H1 (cell line): ENCODE measurements at regions not wholly inside any gene's neighbourhood (a gene's known extent, or its start where the extent isn't known, plus 50 kb on each side); places are given as distances from the start of the nearest gene placed in this dataset.

Experiments
- CTCF ChIA-PET: fragments of 300-600 bp; sonication (Branson Sonifier 250); formaldehyde crosslinking; loops from one replicate; lab custom pipeline; 2021; ENCODE audit not compliant: partially characterized antibody; lab: Charles Lee
- POLR2A ChIA-PET: fragments of 300-600 bp; sonication (Branson Sonifier 250); formaldehyde crosslinking; loops from one replicate; lab custom pipeline; 2021; ENCODE audit warnings: inconsistent platforms; ENCODE audit not compliant: partially characterized antibody; lab: Charles Lee
- DNase-seq, 2 experiments: peaks; one replicate each; pipeline versions ENCODE4 v3.0.0 to v3.0.0-alpha.2; 2010 to 2022; ENCODE audit warnings: low spot score in 2 of 2, low read depth in 1 of 2, mixed read lengths in 1 of 2
- FAIRE-seq: peaks from 2 replicates; lab custom pipeline; 2011; peaks lifted over from hg19 to GRCh38; lab: Jason Lieb, UNC
- H2AFZ ChIP-seq: 2 replicates; pipeline ENCODE4 v1.8.1; 2012; ENCODE audit warnings: low read length, inconsistent platforms
- H2AK5ac ChIP-seq: 2 replicates; pipeline ENCODE4 v1.6.1; 2013; ENCODE audit warnings: low read depth, low read length
- H2BK120ac ChIP-seq: replicated peaks from 2 replicates; pipeline ENCODE3; 2013; ENCODE audit warnings: low read depth, low read length, inconsistent platforms
- H2BK12ac ChIP-seq: 2 replicates; pipeline ENCODE4 v1.6.1; 2013; ENCODE audit warnings: low read depth, low read length
- H2BK15ac ChIP-seq: 2 replicates; pipeline ENCODE4 v1.6.1; 2013; ENCODE audit warnings: low read length
- H2BK20ac ChIP-seq: 2 replicates; pipeline ENCODE4 v1.6.1; 2013; ENCODE audit warnings: low read length
- H2BK5ac ChIP-seq: 2 replicates; pipeline ENCODE4 v1.6.1; 2013; ENCODE audit warnings: low read depth, low read length
- H3K14ac ChIP-seq: 2 replicates; pipeline ENCODE4 v1.6.1; 2013; ENCODE audit warnings: inconsistent platforms; ENCODE audit not compliant: insufficient read length
- H3K18ac ChIP-seq: 2 replicates; pipeline ENCODE4 v1.6.1; 2013; ENCODE audit warnings: low read length; ENCODE audit errors: extremely low read depth
- H3K23ac ChIP-seq: 2 replicates; pipeline ENCODE4 v1.6.1; 2013; ENCODE audit warnings: inconsistent platforms; ENCODE audit not compliant: insufficient read length
- H3K23me2 ChIP-seq: 2 replicates; pipeline ENCODE4 v1.6.1; 2013; ENCODE audit warnings: low read depth, low read length
- H3K27ac ChIP-seq: 2 replicates; pipeline ENCODE4 v1.6.1; 2011; ENCODE audit warnings: low read depth, low read length, inconsistent platforms
- H3K27me3 ChIP-seq, 4 experiments: replicated peaks in 1 of 4; 1 replicate in 1 of 4; 2 replicates in 3 of 4; pipeline versions ENCODE4 v1.6.1 to v1.8.1; 2011 to 2013; ENCODE audit warnings: low read length in 3 of 4, mild to moderate bottlenecking in 3 of 4, inconsistent platforms in 2 of 4, mixed read lengths in 2 of 4, moderate library complexity in 1 of 4; ENCODE audit not compliant: control insufficient read depth in 3 of 4, insufficient read depth in 3 of 4; ENCODE audit errors: extremely low read depth in 1 of 4
- H3K36me3 ChIP-seq, 4 experiments: 2 replicates each; pipeline versions ENCODE4 v1.6.1 to v1.8.1; 2011 to 2013; ENCODE audit warnings: mild to moderate bottlenecking in 4 of 4, low read length in 3 of 4, moderate library complexity in 2 of 4, control low read depth in 1 of 4, inconsistent platforms in 1 of 4; ENCODE audit not compliant: insufficient read depth in 4 of 4, control insufficient read depth in 2 of 4
- H3K4ac ChIP-seq: replicated peaks from 2 replicates; pipeline ENCODE3; 2013; ENCODE audit warnings: low read length, low read depth, mixed read lengths, inconsistent platforms; ENCODE audit not compliant: insufficient read length
- H3K4me1 ChIP-seq, 4 experiments: replicated peaks in 1 of 4; 1 replicate in 1 of 4; 2 replicates in 3 of 4; pipeline versions ENCODE4 v1.6.1 to v1.8.1; 2011 to 2013; ENCODE audit warnings: low read length in 3 of 4, inconsistent platforms in 2 of 4, mixed read lengths in 1 of 4; ENCODE audit not compliant: insufficient read depth in 4 of 4, control insufficient read depth in 3 of 4
- H3K4me2 ChIP-seq, 2 experiments: 2 replicates each; pipeline versions ENCODE4 v1.6.1 to v1.8.1; 2011 to 2013; ENCODE audit warnings: low read depth in 2 of 2, low read length in 2 of 2, control low read depth in 1 of 2, inconsistent platforms in 1 of 2, mild to moderate bottlenecking in 1 of 2; ENCODE audit not compliant: insufficient read depth in 1 of 2
- H3K4me3 ChIP-seq, 4 experiments: fragments of 200-600, 300-600 bp in 1 of 4; sonication (generic), shearing (Covaris generic), sonication (Bioruptor Twin) in 1 of 4; 2 replicates each; pipeline versions ENCODE4 v1.5.1 to v1.8.1; 2011 to 2016; ENCODE audit warnings: low read length in 4 of 4, low read depth in 3 of 4, control low read depth in 2 of 4, inconsistent platforms in 2 of 4, mild to moderate bottlenecking in 2 of 4, mixed read lengths in 1 of 4, moderate library complexity in 1 of 4; ENCODE audit not compliant: insufficient read depth in 2 of 4; ENCODE audit errors: extremely low read depth in 1 of 4
- H3K56ac ChIP-seq: replicated peaks from 2 replicates; pipeline ENCODE3; 2013; ENCODE audit warnings: low read depth, mild to moderate bottlenecking, mixed read lengths, low read length, inconsistent platforms; ENCODE audit not compliant: insufficient read length
- H3K79me1 ChIP-seq: 2 replicates; pipeline ENCODE4 v1.6.1; 2013; ENCODE audit warnings: low read depth, low read length, control low read depth
- H3K79me2 ChIP-seq, 2 experiments: 2 replicates each; pipeline versions ENCODE4 v1.6.1 to v1.8.1; 2012 to 2013; ENCODE audit warnings: low read length in 2 of 2, mild to moderate bottlenecking in 2 of 2, inconsistent platforms in 1 of 2; ENCODE audit not compliant: insufficient read depth in 2 of 2, control insufficient read depth in 1 of 2
- H3K9ac ChIP-seq, 4 experiments: replicated peaks in 1 of 4; 1 replicate in 1 of 4; 2 replicates in 3 of 4; pipeline versions ENCODE4 v1.6.1 to v1.8.1; 2011 to 2013; ENCODE audit warnings: low read depth in 3 of 4, low read length in 3 of 4, control low read depth in 2 of 4, mild to moderate bottlenecking in 2 of 4, moderate library complexity in 2 of 4, inconsistent platforms in 1 of 4; ENCODE audit errors: extremely low read depth in 1 of 4
- H3K9me3 ChIP-seq, 2 experiments: 2 replicates each; pipeline versions ENCODE4 v1.6.1 to v1.8.1; 2012 to 2013; ENCODE audit warnings: mild to moderate bottlenecking in 2 of 2, moderate library complexity in 2 of 2, control low read depth in 1 of 2, inconsistent platforms in 1 of 2, low read depth in 1 of 2, low read length in 1 of 2, mixed read lengths in 1 of 2; ENCODE audit not compliant: insufficient read depth in 2 of 2
- H4K20me1 ChIP-seq, 2 experiments: replicated peaks in 1 of 2; 2 replicates each; pipeline versions ENCODE3 to v1.8.1; 2011 to 2013; ENCODE audit warnings: inconsistent platforms in 2 of 2, low read length in 2 of 2, mild to moderate bottlenecking in 1 of 2; ENCODE audit not compliant: insufficient read depth in 2 of 2, control insufficient read depth in 1 of 2
- H4K5ac ChIP-seq: 2 replicates; pipeline ENCODE4 v1.6.1; 2013; ENCODE audit warnings: low read length, low read depth, mixed read lengths, inconsistent platforms; ENCODE audit not compliant: insufficient read length
- H4K8ac ChIP-seq: 2 replicates; pipeline ENCODE4 v1.8.0; 2013; ENCODE audit warnings: mild to moderate bottlenecking, moderate library complexity, low read length, inconsistent platforms; ENCODE audit not compliant: insufficient read depth; ENCODE audit errors: extremely low read depth
- H4K91ac ChIP-seq: replicated peaks from 2 replicates; pipeline ENCODE3; 2013; ENCODE audit warnings: low read length, mixed read lengths, inconsistent platforms; ENCODE audit not compliant: insufficient read length
- TEAD4 ChIP-seq: IDR thresholded peaks from 2 replicates; pipeline ENCODE4 v1.6.1; 2012; ENCODE audit warnings: low read depth, low read length, inconsistent platforms, mixed read lengths

DNA sequence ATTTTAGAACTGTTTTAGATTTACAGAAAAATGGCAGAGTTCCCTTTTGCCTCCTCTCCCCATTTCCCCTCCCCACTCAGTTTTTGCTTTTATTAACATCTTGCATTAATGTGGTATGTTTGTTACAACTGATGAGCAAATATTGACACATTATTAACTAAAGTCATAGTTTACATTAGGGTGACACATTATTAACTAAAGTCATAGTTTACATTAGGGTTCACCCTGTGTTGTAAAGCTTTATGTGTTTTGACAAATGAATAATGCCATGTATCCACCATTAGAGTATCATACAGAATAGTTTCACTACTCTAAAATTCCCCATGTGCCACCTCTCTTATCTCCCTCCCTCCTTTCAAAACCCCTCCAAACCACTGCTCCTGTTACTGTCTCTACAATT lies 262.5 kb downstream of the NPR3 start:
- H3K4ac ChIP-seq = no peak overlapping the region
- H2BK15ac ChIP-seq = no peak overlapping the region
- H2BK120ac ChIP-seq = no peak overlapping the region
- FAIRE-seq (no peak), DNase-seq (no peak)
- no peak overlapping the region for H3K14ac ChIP-seq
- CTCF ChIA-PET = interaction anchor here (0.6 kb wide), 1 partner anchor 1104 kb away, joined by 3 read pairs; no protein-coding TSS in a partner anchor
- H2AK5ac ChIP-seq = no peak overlapping the region
- H3K79me1 ChIP-seq = no peaks in the 10 kb centered on the region
- no peak overlapping the region for H3K4me3 ChIP-seq
- H2AFZ ChIP-seq = no peak overlapping the region
- no peak overlapping the region for H4K8ac ChIP-seq
- no peaks in the 10 kb centered on the region for H3K9me3 ChIP-seq
- no peak overlapping the region for H3K9ac ChIP-seq
- H3K4me2 ChIP-seq = no peak overlapping the region
- H3K23ac ChIP-seq = no peak overlapping the region
- no peak overlapping the region for H2BK20ac ChIP-seq
- H3K4me1 ChIP-seq = peaks cover 0 to 5% (median 0%) of the 10 kb centered on the region in 4 experiments; a peak in 2 of 7 replicates
- no peak overlapping the region for H4K5ac ChIP-seq
- no peaks in the 10 kb centered on the region for H3K23me2 ChIP-seq
- no peaks in the 10 kb centered on the region for H3K27me3 ChIP-seq
- H2BK12ac ChIP-seq = no peak overlapping the region
- H2BK5ac ChIP-seq = no peak overlapping the region
- H4K91ac ChIP-seq = no peak overlapping the region
- H3K56ac ChIP-seq = no peak overlapping the region
- no peaks in the 10 kb centered on the region for H3K36me3 ChIP-seq
- no peaks in the 10 kb centered on the region for H4K20me1 ChIP-seq
- no peak overlapping the region for H3K18ac ChIP-seq
- POLR2A ChIA-PET = no interaction called here
- no peak overlapping the region for H3K27ac ChIP-seq
- TF ChIP-seq TEAD4 = no peak
- TF ChIP-seq, all 59 proteins: peak for 0
- no peaks in the 10 kb centered on the region for H3K79me2 ChIP-seq
